Astrocyte of the spinal cord (primary cell): ENCODE measurements at regions not wholly inside any gene's neighbourhood (a gene's known extent, or its start where the extent isn't known, plus 50 kb on each side); places are given as distances from the start of the nearest gene placed in this dataset.

Source experiments
- DNase-seq: peaks from one replicate; pipeline ENCODE4 v3.0.0; 2011; ENCODE audit warnings: low read depth, low spot score
- H3K4me3 ChIP-seq: 2 replicates; pipeline ENCODE4 v1.5.1; 2011; ENCODE audit warnings: low read depth, mild to moderate bottlenecking, low read length, moderate library complexity
- CTCF ChIP-seq: IDR thresholded peaks from 2 replicates; pipeline ENCODE4 v1.5.1; 2012; ENCODE audit warnings: low read depth, mild to moderate bottlenecking, low read length, inconsistent platforms
- in situ Hi-C: cut with HindIII; loops from 2 replicates; pipeline ENCODE4 v1.10.0; 2017; ENCODE audit warnings: low sequenced_read_pairs

- in situ Hi-C loops: no loop called here
Observed at GRCh38 chr2:198763793-198764192, 693.9 kb downstream of the SATB2 start.

GRCh38 chr2:198762441-198762840 is 695.3 kb downstream of the SATB2 start:
- TF ChIP-seq CTCF: no peak
- DNase-seq: no peak
- no peak overlapping the region for H3K4me3 ChIP-seq
- in situ Hi-C loops: no loop called here

More at GRCh38 chr2:198763793-198764192, 693.9 kb downstream of the SATB2 start:
- DNase-seq: peak; percentile 8
- TF ChIP-seq CTCF: no peak
- H3K4me3 ChIP-seq: no peak overlapping the region

- in situ Hi-C loops: no loop called here
- H3K4me3 ChIP-seq: no peak overlapping the region
- no peak for TF ChIP-seq CTCF
- no peak for DNase-seq
Observed at GRCh38 chr2:198757069-198757468, 700.7 kb downstream of the SATB2 start.

GRCh38 chr2:198756166-198756565 is 701.6 kb downstream of the SATB2 start:
- H3K4me3 ChIP-seq: no peak overlapping the region
- no peak for TF ChIP-seq CTCF
- DNase-seq: peak; percentile 9
- in situ Hi-C loops: no loop called here

- H3K4me3 ChIP-seq: no peak overlapping the region
- TF ChIP-seq CTCF: no peak
- in situ Hi-C loops: no loop called here
- no peak for DNase-seq
Observed at GRCh38 chr2:198753101-198753500, 704.6 kb downstream of the SATB2 start.

GRCh38 chr2:198749364-198749763 is 708.4 kb downstream of the SATB2 start:
- no peak overlapping the region for H3K4me3 ChIP-seq
- in situ Hi-C loops: no loop called here
- no peak for DNase-seq
- TF ChIP-seq CTCF: no peak

DNA sequence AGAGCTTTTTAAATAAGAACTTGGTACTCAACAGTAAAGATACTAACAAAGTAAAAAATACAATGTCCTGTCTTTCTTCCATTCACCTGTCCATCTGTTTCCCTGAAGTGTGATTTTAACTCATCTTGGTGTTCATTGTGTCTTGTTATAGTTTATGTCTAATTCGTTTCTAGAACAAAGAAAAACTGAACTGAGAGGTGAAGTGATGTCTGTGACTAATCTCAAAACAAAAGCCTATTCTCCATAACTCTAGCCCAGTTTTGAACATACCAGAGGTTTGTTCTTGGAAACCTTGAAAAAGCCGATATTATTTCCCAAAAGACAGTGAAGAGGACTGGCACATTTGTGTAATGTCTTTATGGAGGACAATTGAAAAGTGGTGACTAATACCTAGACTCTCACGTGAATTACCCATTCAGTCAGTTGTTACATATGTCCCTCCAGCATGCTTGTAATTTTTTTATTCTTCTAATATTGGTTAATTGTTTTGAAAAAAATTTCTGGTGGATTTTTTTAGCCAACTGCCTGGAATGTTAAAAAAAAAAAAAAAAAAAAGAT is 725.8 kb downstream of the SATB2 start:
- in situ Hi-C loops: no loop called here
- no peak overlapping the region for H3K4me3 ChIP-seq
- DNase-seq: no peak
- TF ChIP-seq CTCF: no peak
